Tibial nerve (tissue), 3 donors: ENCODE measurements at regions not wholly inside any gene's neighbourhood (a gene's known extent, or its start where the extent isn't known, plus 50 kb on each side); places are given as distances from the start of the nearest gene placed in this dataset.
"Not testable (repeated sequence)": the region's sequence is repeated elsewhere in the genome, so short reads cannot be mapped to it uniquely, and the experiment has no call there.

ENCODE experiments used
- CTCF ChIP-seq, 5 experiments: fragments of 200-600 bp in 3 of 5; fragments of 450-650 bp in 2 of 5; sonication (generic) in 3 of 5; IDR thresholded peaks; one replicate each; pipeline ENCODE4 v1.5.1; 2016 to 2019; ENCODE audit warnings: antibody characterized with exemption in 5 of 5, mild to moderate bottlenecking in 3 of 5, moderate library complexity in 2 of 5
- POLR2A ChIP-seq, 2 donors: fragments of 450-650 bp; IDR thresholded peaks; one replicate each; pipeline ENCODE4 v1.6.1; 2017; ENCODE audit warnings: antibody characterized with exemption in 2 of 2, mild to moderate bottlenecking in 2 of 2, moderate library complexity in 2 of 2

GRCh38 chr3:125697126-125697525 is 101.8 kb upstream of the OSBPL11 start:
- not testable (repeated sequence) for TF ChIP-seq CTCF, POLR2A (IDR thresholded peaks at IDR 0.05)
